ENCODE measurements at regions not wholly inside any gene's neighbourhood (a gene's known extent, or its start where the extent isn't known, plus 50 kb on each side); places are given as distances from the start of the nearest gene placed in this dataset.

DNA sequence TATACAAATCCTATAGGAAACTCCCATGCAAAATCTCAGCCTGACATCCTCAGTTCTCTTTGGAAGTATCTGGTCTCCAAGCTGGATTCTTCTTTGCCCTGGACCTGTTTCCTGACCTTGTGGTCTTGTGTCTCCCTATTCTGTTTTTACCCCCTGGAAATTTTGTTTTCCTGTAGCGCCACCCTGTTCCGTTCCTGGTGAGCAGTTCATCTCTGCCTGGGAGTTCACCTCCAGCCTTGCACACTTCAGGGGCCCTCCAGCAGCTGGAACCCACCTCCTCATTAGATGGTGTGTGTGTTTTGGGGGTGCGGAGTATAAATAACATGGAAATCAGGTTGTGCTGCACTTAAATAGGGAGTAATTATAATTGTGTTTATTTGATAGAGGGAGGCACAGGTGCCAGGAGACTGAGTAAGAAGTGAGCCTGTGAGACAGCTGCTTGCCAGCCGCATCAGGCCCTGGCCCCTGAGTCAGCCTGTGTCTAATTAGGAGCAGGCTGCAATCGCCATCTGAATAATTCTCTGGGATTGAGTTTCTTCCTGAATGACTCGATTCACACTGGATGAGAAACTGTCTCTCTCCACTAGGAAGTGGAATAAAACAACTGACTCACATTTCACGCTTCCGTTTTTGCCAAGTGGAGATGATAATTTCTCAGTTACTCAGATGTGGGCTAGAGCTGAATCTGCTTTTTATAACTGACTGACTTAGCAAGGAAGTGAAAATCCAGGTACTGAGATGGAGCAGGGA lies 69.4 kb upstream of the HECTD2 start:
- Histone ChIP-seq H4K20me1 (replicated peaks in 1 of 2; ENCODE audit: control insufficient read depth in 1 of 2, insufficient read depth in 2 of 2, low read length in 2 of 2) (no peaks in the 10 kb centered on the region), H2AK5ac (ENCODE audit: low read depth, low read length) (no peak overlapping the region), H3K9ac (replicated peaks in 1 of 4; ENCODE audit: extremely low read depth in 1 of 4, low read depth in 3 of 4, low read length in 3 of 4) (no peak overlapping the region), H4K5ac (ENCODE audit: insufficient read length, low read depth, low read length) (no peak overlapping the region), H3K23ac (ENCODE audit: insufficient read length) (no peak overlapping the region), H3K56ac (replicated peaks; ENCODE audit: insufficient read length, low read depth, low read length) (no peak overlapping the region), H2AFZ (ENCODE audit: low read length) (no peak overlapping the region; the same call in 1 of the 2 replicates), H3K18ac (ENCODE audit: extremely low read depth, low read length) (no peak overlapping the region), H3K27ac (ENCODE audit: low read depth, low read length) (no peak overlapping the region), H3K27me3 (replicated peaks in 1 of 4; ENCODE audit: control insufficient read depth in 3 of 4, extremely low read depth in 1 of 4, insufficient read depth in 3 of 4, low read length in 3 of 4) (no peaks in the 10 kb centered on the region), H3K79me2 (ENCODE audit: control insufficient read depth in 1 of 2, insufficient read depth in 2 of 2, low read length in 2 of 2) (no peaks in the 10 kb centered on the region), H3K4me2 (ENCODE audit: insufficient read depth in 1 of 2, low read depth in 2 of 2, low read length in 2 of 2) (no peak overlapping the region), H2BK5ac (ENCODE audit: low read depth, low read length) (no peak overlapping the region), H3K14ac (ENCODE audit: insufficient read length) (no peak overlapping the region), H2BK15ac (ENCODE audit: low read length) (no peak overlapping the region), H4K8ac (ENCODE audit: extremely low read depth, insufficient read depth, low read length) (no peak overlapping the region), H4K91ac (replicated peaks; ENCODE audit: insufficient read length, low read length) (no peak overlapping the region), H2BK120ac (replicated peaks; ENCODE audit: low read depth, low read length) (no peak overlapping the region), H3K4me1 (replicated peaks in 1 of 4; ENCODE audit: control insufficient read depth in 3 of 4, insufficient read depth in 4 of 4, low read length in 3 of 4) (no peaks in the 10 kb centered on the region), H3K4me3 (ENCODE audit: extremely low read depth in 1 of 4, insufficient read depth in 2 of 4, low read depth in 3 of 4, low read length in 4 of 4) (no peak overlapping the region), H3K23me2 (ENCODE audit: low read depth, low read length) (no peaks in the 10 kb centered on the region), H2BK12ac (ENCODE audit: low read depth, low read length) (no peak overlapping the region), H3K36me3 (ENCODE audit: control insufficient read depth in 2 of 4, insufficient read depth in 4 of 4, low read length in 3 of 4) (no peaks in the 10 kb centered on the region), H2BK20ac (ENCODE audit: low read length) (no peak overlapping the region), H3K79me1 (ENCODE audit: low read depth, low read length) (no peaks in the 10 kb centered on the region), H3K4ac (replicated peaks; ENCODE audit: insufficient read length, low read depth, low read length) (no peak overlapping the region), H3K9me3 (ENCODE audit: insufficient read depth in 2 of 2, low read depth in 1 of 2, low read length in 1 of 2) (no peaks in the 10 kb centered on the region)
- 89 to 100% methylated on average over 1 to 8 of the region's 8 CpGs for WGBS, 2 experiments (ENCODE audit: extremely low coverage in 1 of 2, insufficient coverage in 1 of 2, insufficient read length in 1 of 2, insufficient replicate concordance in 2 of 2, low coverage in 1 of 2, low lambda C conversion rate in 2 of 2, missing lambda C conversion rate in 1 of 2)
- no peak for FAIRE-seq
- no peak for DNase-seq (ENCODE audit: low read depth in 1 of 2, low spot score in 2 of 2)
- ChIA-PET CTCF (ENCODE audit: partially characterized antibody) (interaction anchor here (0.7 to 1.6 kb wide), 3 partner anchors 10 to 233 kb away, joined by 3 to 4 read pairs (median 3); no protein-coding TSS in a partner anchor), POLR2A (ENCODE audit: partially characterized antibody) (interaction anchor here (0.6 kb wide), 1 partner anchor 444 kb away, joined by 3 read pairs; no protein-coding TSS in a partner anchor)
- TF ChIP-seq SP1 (IDR thresholded peaks at IDR 0.05; ENCODE audit: low read depth, low read length) = no peak
- no peak for TF ChIP-seq SIRT6 (IDR thresholded peaks at IDR 0.05; ENCODE audit: low read length)
- TF ChIP-seq HDAC6 (IDR thresholded peaks at IDR 0.05; ENCODE audit: low read depth, low read length) = no peak
- no peak for TF ChIP-seq JUN (IDR thresholded peaks at IDR 0.05; ENCODE audit: low read depth, low read length)
- no peak for TF ChIP-seq RFX5 (IDR thresholded peaks at IDR 0.05; ENCODE audit: borderline replicate concordance, low read depth, low read length)
- TF ChIP-seq RAD21 (IDR thresholded peaks at IDR 0.05 in 1 of 2, conservative IDR thresholded peaks at IDR 0.05 in 1 of 2; ENCODE audit: low read depth in 2 of 2, low read length in 2 of 2) = no peak
- TF ChIP-seq SRF (IDR thresholded peaks at IDR 0.05; ENCODE audit: low read depth, low read length) = no peak
- TF ChIP-seq NRF1 (IDR thresholded peaks at IDR 0.05; ENCODE audit: low read depth, low read length) = no peak
- no peak for TF ChIP-seq JUND (IDR thresholded peaks at IDR 0.05; ENCODE audit: low read length)
- TF ChIP-seq ATF2 (IDR thresholded peaks at IDR 0.05; ENCODE audit: low read length) = no peak
- no peak for TF ChIP-seq HDAC2 (IDR thresholded peaks at IDR 0.05; ENCODE audit: borderline replicate concordance in 1 of 2, low read depth in 2 of 2, low read length in 2 of 2)

Measured in H1 (cell line).